H1 (cell line): ENCODE measurements at regions not wholly inside any gene's neighbourhood (a gene's known extent, or its start where the extent isn't known, plus 50 kb on each side); places are given as distances from the start of the nearest gene placed in this dataset.

ENCODE experiments used
- CTCF ChIA-PET: fragments of 300-600 bp; sonication (Branson Sonifier 250); formaldehyde crosslinking; loops from one replicate; lab custom pipeline; 2021; ENCODE audit not compliant: partially characterized antibody; lab: Charles Lee
- POLR2A ChIA-PET: fragments of 300-600 bp; sonication (Branson Sonifier 250); formaldehyde crosslinking; loops from one replicate; lab custom pipeline; 2021; ENCODE audit warnings: inconsistent platforms; ENCODE audit not compliant: partially characterized antibody; lab: Charles Lee
- DNase-seq, 2 experiments: peaks; one replicate each; pipeline versions ENCODE4 v3.0.0 to v3.0.0-alpha.2; 2010 to 2022; ENCODE audit warnings: low spot score in 2 of 2, low read depth in 1 of 2, mixed read lengths in 1 of 2
- FAIRE-seq: peaks from 2 replicates; lab custom pipeline; 2011; peaks lifted over from hg19 to GRCh38; lab: Jason Lieb, UNC
- H2AFZ ChIP-seq: 2 replicates; pipeline ENCODE4 v1.8.1; 2012; ENCODE audit warnings: low read length, inconsistent platforms
- H2AK5ac ChIP-seq: 2 replicates; pipeline ENCODE4 v1.6.1; 2013; ENCODE audit warnings: low read depth, low read length
- H2BK120ac ChIP-seq: replicated peaks from 2 replicates; pipeline ENCODE3; 2013; ENCODE audit warnings: low read depth, low read length, inconsistent platforms
- H2BK12ac ChIP-seq: 2 replicates; pipeline ENCODE4 v1.6.1; 2013; ENCODE audit warnings: low read depth, low read length
- H2BK15ac ChIP-seq: 2 replicates; pipeline ENCODE4 v1.6.1; 2013; ENCODE audit warnings: low read length
- H2BK20ac ChIP-seq: 2 replicates; pipeline ENCODE4 v1.6.1; 2013; ENCODE audit warnings: low read length
- H2BK5ac ChIP-seq: 2 replicates; pipeline ENCODE4 v1.6.1; 2013; ENCODE audit warnings: low read depth, low read length
- H3K14ac ChIP-seq: 2 replicates; pipeline ENCODE4 v1.6.1; 2013; ENCODE audit warnings: inconsistent platforms; ENCODE audit not compliant: insufficient read length
- H3K18ac ChIP-seq: 2 replicates; pipeline ENCODE4 v1.6.1; 2013; ENCODE audit warnings: low read length; ENCODE audit errors: extremely low read depth
- H3K23ac ChIP-seq: 2 replicates; pipeline ENCODE4 v1.6.1; 2013; ENCODE audit warnings: inconsistent platforms; ENCODE audit not compliant: insufficient read length
- H3K23me2 ChIP-seq: 2 replicates; pipeline ENCODE4 v1.6.1; 2013; ENCODE audit warnings: low read depth, low read length
- H3K27ac ChIP-seq: 2 replicates; pipeline ENCODE4 v1.6.1; 2011; ENCODE audit warnings: low read depth, low read length, inconsistent platforms
- H3K27me3 ChIP-seq, 4 experiments: replicated peaks in 1 of 4; 1 replicate in 1 of 4; 2 replicates in 3 of 4; pipeline versions ENCODE4 v1.6.1 to v1.8.1; 2011 to 2013; ENCODE audit warnings: low read length in 3 of 4, mild to moderate bottlenecking in 3 of 4, inconsistent platforms in 2 of 4, mixed read lengths in 2 of 4, moderate library complexity in 1 of 4; ENCODE audit not compliant: control insufficient read depth in 3 of 4, insufficient read depth in 3 of 4; ENCODE audit errors: extremely low read depth in 1 of 4
- H3K36me3 ChIP-seq, 4 experiments: 2 replicates each; pipeline versions ENCODE4 v1.6.1 to v1.8.1; 2011 to 2013; ENCODE audit warnings: mild to moderate bottlenecking in 4 of 4, low read length in 3 of 4, moderate library complexity in 2 of 4, control low read depth in 1 of 4, inconsistent platforms in 1 of 4; ENCODE audit not compliant: insufficient read depth in 4 of 4, control insufficient read depth in 2 of 4
- H3K4ac ChIP-seq: replicated peaks from 2 replicates; pipeline ENCODE3; 2013; ENCODE audit warnings: low read length, low read depth, mixed read lengths, inconsistent platforms; ENCODE audit not compliant: insufficient read length
- H3K4me1 ChIP-seq, 4 experiments: replicated peaks in 1 of 4; 1 replicate in 1 of 4; 2 replicates in 3 of 4; pipeline versions ENCODE4 v1.6.1 to v1.8.1; 2011 to 2013; ENCODE audit warnings: low read length in 3 of 4, inconsistent platforms in 2 of 4, mixed read lengths in 1 of 4; ENCODE audit not compliant: insufficient read depth in 4 of 4, control insufficient read depth in 3 of 4
- H3K4me2 ChIP-seq, 2 experiments: 2 replicates each; pipeline versions ENCODE4 v1.6.1 to v1.8.1; 2011 to 2013; ENCODE audit warnings: low read depth in 2 of 2, low read length in 2 of 2, control low read depth in 1 of 2, inconsistent platforms in 1 of 2, mild to moderate bottlenecking in 1 of 2; ENCODE audit not compliant: insufficient read depth in 1 of 2
- H3K4me3 ChIP-seq, 4 experiments: fragments of 200-600, 300-600 bp in 1 of 4; sonication (generic), shearing (Covaris generic), sonication (Bioruptor Twin) in 1 of 4; 2 replicates each; pipeline versions ENCODE4 v1.5.1 to v1.8.1; 2011 to 2016; ENCODE audit warnings: low read length in 4 of 4, low read depth in 3 of 4, control low read depth in 2 of 4, inconsistent platforms in 2 of 4, mild to moderate bottlenecking in 2 of 4, mixed read lengths in 1 of 4, moderate library complexity in 1 of 4; ENCODE audit not compliant: insufficient read depth in 2 of 4; ENCODE audit errors: extremely low read depth in 1 of 4
- H3K56ac ChIP-seq: replicated peaks from 2 replicates; pipeline ENCODE3; 2013; ENCODE audit warnings: low read depth, mild to moderate bottlenecking, mixed read lengths, low read length, inconsistent platforms; ENCODE audit not compliant: insufficient read length
- H3K79me1 ChIP-seq: 2 replicates; pipeline ENCODE4 v1.6.1; 2013; ENCODE audit warnings: low read depth, low read length, control low read depth
- H3K79me2 ChIP-seq, 2 experiments: 2 replicates each; pipeline versions ENCODE4 v1.6.1 to v1.8.1; 2012 to 2013; ENCODE audit warnings: low read length in 2 of 2, mild to moderate bottlenecking in 2 of 2, inconsistent platforms in 1 of 2; ENCODE audit not compliant: insufficient read depth in 2 of 2, control insufficient read depth in 1 of 2
- H3K9ac ChIP-seq, 4 experiments: replicated peaks in 1 of 4; 1 replicate in 1 of 4; 2 replicates in 3 of 4; pipeline versions ENCODE4 v1.6.1 to v1.8.1; 2011 to 2013; ENCODE audit warnings: low read depth in 3 of 4, low read length in 3 of 4, control low read depth in 2 of 4, mild to moderate bottlenecking in 2 of 4, moderate library complexity in 2 of 4, inconsistent platforms in 1 of 4; ENCODE audit errors: extremely low read depth in 1 of 4
- H3K9me3 ChIP-seq, 2 experiments: 2 replicates each; pipeline versions ENCODE4 v1.6.1 to v1.8.1; 2012 to 2013; ENCODE audit warnings: mild to moderate bottlenecking in 2 of 2, moderate library complexity in 2 of 2, control low read depth in 1 of 2, inconsistent platforms in 1 of 2, low read depth in 1 of 2, low read length in 1 of 2, mixed read lengths in 1 of 2; ENCODE audit not compliant: insufficient read depth in 2 of 2
- H4K20me1 ChIP-seq, 2 experiments: replicated peaks in 1 of 2; 2 replicates each; pipeline versions ENCODE3 to v1.8.1; 2011 to 2013; ENCODE audit warnings: inconsistent platforms in 2 of 2, low read length in 2 of 2, mild to moderate bottlenecking in 1 of 2; ENCODE audit not compliant: insufficient read depth in 2 of 2, control insufficient read depth in 1 of 2
- H4K5ac ChIP-seq: 2 replicates; pipeline ENCODE4 v1.6.1; 2013; ENCODE audit warnings: low read length, low read depth, mixed read lengths, inconsistent platforms; ENCODE audit not compliant: insufficient read length
- H4K8ac ChIP-seq: 2 replicates; pipeline ENCODE4 v1.8.0; 2013; ENCODE audit warnings: mild to moderate bottlenecking, moderate library complexity, low read length, inconsistent platforms; ENCODE audit not compliant: insufficient read depth; ENCODE audit errors: extremely low read depth
- H4K91ac ChIP-seq: replicated peaks from 2 replicates; pipeline ENCODE3; 2013; ENCODE audit warnings: low read length, mixed read lengths, inconsistent platforms; ENCODE audit not compliant: insufficient read length
- JUN ChIP-seq: IDR thresholded peaks from 2 replicates; pipeline ENCODE4 v1.6.1; 2011; ENCODE audit warnings: low read depth, mild to moderate bottlenecking, improper control_type of control experiment, low read length
- KDM1A ChIP-seq: fragments of 200-600, 300-600 bp; sonication (generic); IDR thresholded peaks from 2 replicates; pipeline ENCODE4 v1.7.1; 2016; ENCODE audit warnings: mild to moderate bottlenecking, low read length, borderline replicate concordance
- POLR2A ChIP-seq, 2 experiments: IDR thresholded peaks; 1 replicate in 1 of 2; 2 replicates in 1 of 2; pipeline ENCODE4 v1.6.1; 2011; ENCODE audit warnings: low read depth in 2 of 2, low read length in 2 of 2, mild to moderate bottlenecking in 2 of 2; ENCODE audit errors: control extremely low read depth in 1 of 2
- RNF2 ChIP-seq: fragments of 200-900, 300-1000 bp; sonication (generic); IDR thresholded peaks from 2 replicates; pipeline ENCODE4 v1.7.1; 2016; ENCODE audit warnings: borderline replicate concordance, low read depth, mild to moderate bottlenecking, antibody characterized with exemption, low read length; ENCODE audit not compliant: poor library complexity, severe bottlenecking; ENCODE audit errors: missing control alignments
- WGBS, 2 experiments: shearing (Covaris generic) in 1 of 2; methylation state at CpG; one replicate each; pipeline versions ENCODE4 v1.1.6 to v1.1.7; 2013 to 2015; ENCODE audit warnings: low lambda C conversion rate in 2 of 2, mixed read lengths in 2 of 2, inconsistent platforms in 1 of 2, low coverage in 1 of 2, missing lambda C conversion rate in 1 of 2; ENCODE audit not compliant: insufficient replicate concordance in 2 of 2, insufficient coverage in 1 of 2, insufficient read length in 1 of 2; ENCODE audit errors: extremely low coverage in 1 of 2, missing lambda C conversion rate in 1 of 2; 5-methylcytosine and 5-hydroxymethylcytosine counted together

- Histone ChIP-seq H3K56ac (no peak overlapping the region), H3K23ac (no peak overlapping the region), H3K4me2 (no peak overlapping the region), H2AK5ac (no peak overlapping the region), H3K4me3 (no peak overlapping the region), H2AFZ (no peak overlapping the region), H3K9ac (no peak overlapping the region), H2BK20ac (no peak overlapping the region), H3K4ac (no peak overlapping the region), H3K79me2 (no peaks in the 10 kb centered on the region), H3K9me3 (no peaks in the 10 kb centered on the region), H3K14ac (no peak overlapping the region), H4K5ac (no peak overlapping the region), H3K4me1 (no peaks in the 10 kb centered on the region), H2BK12ac (no peak overlapping the region), H2BK120ac (no peak overlapping the region), H2BK15ac (no peak overlapping the region), H4K8ac (no peak overlapping the region), H4K91ac (no peak overlapping the region), H4K20me1 (no peaks in the 10 kb centered on the region), H3K27me3 (no peaks in the 10 kb centered on the region), H3K18ac (no peak overlapping the region), H3K36me3 (no peaks in the 10 kb centered on the region), H3K23me2 (no peaks in the 10 kb centered on the region), H2BK5ac (no peak overlapping the region), H3K27ac (no peak overlapping the region), H3K79me1 (no peaks in the 10 kb centered on the region)
- WGBS, 2 experiments, result 88% methylated on average over 3 of the region's 3 CpGs; no CpG with 5 or more reads in 1 of the 2 experiments
- FAIRE-seq (no peak), DNase-seq (no peak)
- CTCF ChIA-PET, result no interaction called here
- TF ChIP-seq KDM1A (no peak), JUN (no peak), POLR2A (IDR thresholded peaks at IDR 0.05; ENCODE audit: control extremely low read depth in 1 of 2, low read depth in 2 of 2, low read length in 2 of 2) (no peak), RNF2 (no peak)
- POLR2A ChIA-PET, result no interaction called here
Observed at GRCh38 chr5:144036476-144036875, 134.0 kb downstream of the YIPF5 start.
